Activated T-cell treated with anti-CD3 and anti-CD28 coated beads, Interleukin-2, amount 50 U/mL, for 24 hours (primary cell): ENCODE measurements at regions not wholly inside any gene's neighbourhood (a gene's known extent, or its start where the extent isn't known, plus 50 kb on each side); places are given as distances from the start of the nearest gene placed in this dataset.

Experiments used
- DNase-seq: peaks from one replicate; pipeline ENCODE4 v3.0.0-alpha.2; 2020
- H3K27ac Mint-ChIP-seq: 2 replicates; pipeline ENCODE4 v1.8.0; 2020; ENCODE audit warnings: mild to moderate bottlenecking, mixed read lengths
- H3K27me3 Mint-ChIP-seq: 2 replicates; pipeline ENCODE4 v1.8.0; 2020; ENCODE audit warnings: mixed read lengths
- H3K36me3 Mint-ChIP-seq: 2 replicates; pipeline ENCODE4 v1.8.0; 2020; ENCODE audit warnings: low read depth, mixed read lengths
- H3K4me1 Mint-ChIP-seq: 2 replicates; pipeline ENCODE4 v1.8.0; 2020; ENCODE audit warnings: low read depth, mixed read lengths
- H3K4me3 Mint-ChIP-seq: 2 replicates; pipeline ENCODE4 v1.8.0; 2020; ENCODE audit warnings: mild to moderate bottlenecking, moderate library complexity, mixed read lengths
- H3K9me3 Mint-ChIP-seq: 2 replicates; pipeline ENCODE4 v1.8.0; 2020; ENCODE audit warnings: mixed read lengths

DNA sequence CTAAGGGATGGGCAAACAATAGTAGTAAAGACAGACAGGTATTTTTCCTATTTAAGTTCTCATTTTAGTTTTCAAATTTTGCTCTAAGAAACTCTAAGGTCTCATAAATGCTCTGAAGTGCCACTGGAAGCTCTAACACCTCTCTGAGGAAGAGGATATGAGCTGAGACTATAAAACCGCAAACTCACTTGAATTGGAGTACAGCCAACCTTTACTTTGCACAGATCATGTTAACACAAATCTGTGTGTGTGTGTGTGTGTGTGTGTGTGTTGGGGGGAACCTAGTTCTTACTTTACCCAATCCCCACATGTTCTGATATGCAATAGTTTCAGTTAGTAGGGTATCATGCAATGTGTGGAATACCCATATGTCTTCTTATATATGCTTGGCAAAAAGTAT is 446.8 kb downstream of the CHL1 start:
- Mint-ChIP-seq H3K9me3 (peaks cover 3% of the 10 kb centered on the region), H3K27ac (no peak overlapping the region), H3K36me3 (no peaks in the 10 kb centered on the region), H3K4me3 (no peak overlapping the region), H3K27me3 (no peaks in the 10 kb centered on the region), H3K4me1 (no peaks in the 10 kb centered on the region)
- no peak for DNase-seq

DNA sequence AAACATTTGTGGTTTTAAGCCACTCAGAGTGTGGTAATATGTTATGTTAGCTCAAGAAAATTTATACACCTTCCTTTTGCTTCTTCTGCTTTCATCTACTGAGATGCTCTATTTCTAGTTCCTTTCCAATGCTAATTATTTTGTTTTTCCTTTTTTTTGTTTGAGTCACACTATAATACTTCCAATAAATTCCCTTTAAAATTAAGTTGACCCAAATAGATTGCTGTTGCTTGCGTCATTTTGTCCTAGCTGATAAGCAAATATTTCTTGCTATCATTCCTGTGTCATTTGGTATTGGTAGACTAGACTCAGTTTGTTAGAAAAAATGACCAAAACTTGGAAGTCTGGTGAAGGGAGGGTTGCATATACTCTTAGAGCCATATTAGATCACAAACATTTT is 437.0 kb upstream of the CNTN6 start:
- Mint-ChIP-seq H3K27me3 (no peaks in the 10 kb centered on the region), H3K36me3 (no peaks in the 10 kb centered on the region), H3K4me1 (no peaks in the 10 kb centered on the region), H3K9me3 (peaks cover 2% of the 10 kb centered on the region), H3K27ac (no peak overlapping the region), H3K4me3 (no peak overlapping the region)
- no peak for DNase-seq

DNA sequence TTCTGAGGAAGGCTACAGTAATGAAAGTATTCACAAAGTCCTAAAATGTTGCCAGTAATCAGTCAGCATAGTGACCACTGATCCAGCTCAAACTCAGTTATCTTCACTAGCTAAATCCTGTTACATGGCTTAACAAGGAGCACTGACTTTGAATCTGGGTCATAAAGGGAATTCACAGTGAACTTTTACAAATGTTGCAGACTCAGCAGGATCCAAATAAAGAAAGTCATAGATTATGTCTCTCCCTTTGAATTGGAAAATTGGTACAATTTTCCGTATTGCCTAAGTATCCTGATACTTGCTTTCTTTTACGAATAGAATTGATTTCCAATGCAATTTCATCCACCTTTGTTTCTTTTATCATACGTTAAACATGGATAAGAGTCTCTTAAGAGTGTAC is 431.5 kb upstream of the CNTN6 start:
- H3K4me1 Mint-ChIP-seq, result no peaks in the 10 kb centered on the region
- H3K4me3 Mint-ChIP-seq, result no peak overlapping the region
- no peak overlapping the region for H3K27ac Mint-ChIP-seq
- H3K36me3 Mint-ChIP-seq, result no peaks in the 10 kb centered on the region
- no peaks in the 10 kb centered on the region for H3K27me3 Mint-ChIP-seq
- H3K9me3 Mint-ChIP-seq, result peaks cover 2% of the 10 kb centered on the region
- no peak for DNase-seq

DNA sequence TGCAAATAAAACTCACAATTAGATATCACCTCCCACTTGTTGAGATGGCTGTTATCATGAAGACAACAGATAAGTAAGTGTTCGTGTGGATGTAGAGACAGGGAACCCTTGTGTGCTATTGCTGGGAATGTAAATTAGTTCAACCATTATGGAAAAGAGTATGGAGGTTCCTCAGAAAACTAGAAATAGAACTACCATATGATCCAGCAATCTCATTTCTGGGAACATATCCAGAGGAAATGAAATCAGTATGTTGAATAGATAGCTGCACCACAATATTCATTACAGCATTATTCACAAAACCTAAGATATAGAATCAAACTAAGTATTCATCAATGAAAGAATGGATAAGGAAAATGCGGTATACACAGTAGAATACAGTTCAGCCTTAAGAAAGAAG is 418.7 kb upstream of the CNTN6 start:
- Mint-ChIP-seq H3K27ac (no peak overlapping the region), H3K36me3 (no peaks in the 10 kb centered on the region), H3K27me3 (no peaks in the 10 kb centered on the region), H3K4me3 (no peak overlapping the region), H3K4me1 (no peaks in the 10 kb centered on the region), H3K9me3 (peaks cover 14% of the 10 kb centered on the region)
- no peak for DNase-seq

DNA sequence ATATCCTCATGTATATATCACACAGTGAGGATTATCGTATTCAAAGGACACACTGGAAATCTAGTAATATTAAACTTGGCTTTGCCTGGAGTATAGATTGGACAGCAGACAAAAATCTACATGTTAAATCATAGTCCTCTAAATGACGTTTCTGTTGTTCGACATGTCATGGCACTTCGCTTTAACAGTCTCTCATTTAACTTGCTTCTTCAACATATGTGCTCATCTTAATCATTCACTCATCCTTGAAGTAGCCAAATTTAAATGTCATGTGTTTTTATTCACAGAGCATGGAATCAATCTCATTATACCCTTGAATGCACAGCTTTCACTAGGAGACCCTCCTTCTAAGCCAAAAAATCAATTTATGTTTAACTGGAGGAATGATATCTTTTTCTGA is 417.0 kb upstream of the CNTN6 start:
- no peaks in the 10 kb centered on the region for H3K27me3 Mint-ChIP-seq
- H3K27ac Mint-ChIP-seq, result no peak overlapping the region
- H3K36me3 Mint-ChIP-seq, result no peaks in the 10 kb centered on the region
- H3K9me3 Mint-ChIP-seq, result peaks cover 14% of the 10 kb centered on the region
- H3K4me3 Mint-ChIP-seq, result no peak overlapping the region
- H3K4me1 Mint-ChIP-seq, result no peaks in the 10 kb centered on the region
- no peak for DNase-seq

DNA sequence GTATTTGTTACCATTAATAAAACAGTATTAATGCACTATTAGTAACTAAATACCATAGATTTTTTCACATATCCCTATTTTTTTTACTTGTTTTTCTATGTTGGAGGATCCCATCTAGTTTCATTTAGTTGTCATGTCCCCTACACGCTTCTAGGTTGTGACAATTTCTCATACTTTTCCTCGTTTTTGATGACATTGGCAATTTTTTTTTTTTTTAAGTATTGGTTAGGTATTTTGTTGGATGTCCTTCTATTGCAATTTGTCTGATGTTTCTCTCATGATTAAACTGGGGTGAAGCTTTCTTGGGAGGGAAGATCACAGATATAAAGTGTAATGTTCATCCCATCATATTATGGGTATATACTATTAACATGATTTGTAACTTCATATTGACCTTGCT is 409.1 kb upstream of the CNTN6 start:
- no peak overlapping the region for H3K4me3 Mint-ChIP-seq
- peaks cover 2% of the 10 kb centered on the region for H3K9me3 Mint-ChIP-seq
- no peaks in the 10 kb centered on the region for H3K27me3 Mint-ChIP-seq

DNA sequence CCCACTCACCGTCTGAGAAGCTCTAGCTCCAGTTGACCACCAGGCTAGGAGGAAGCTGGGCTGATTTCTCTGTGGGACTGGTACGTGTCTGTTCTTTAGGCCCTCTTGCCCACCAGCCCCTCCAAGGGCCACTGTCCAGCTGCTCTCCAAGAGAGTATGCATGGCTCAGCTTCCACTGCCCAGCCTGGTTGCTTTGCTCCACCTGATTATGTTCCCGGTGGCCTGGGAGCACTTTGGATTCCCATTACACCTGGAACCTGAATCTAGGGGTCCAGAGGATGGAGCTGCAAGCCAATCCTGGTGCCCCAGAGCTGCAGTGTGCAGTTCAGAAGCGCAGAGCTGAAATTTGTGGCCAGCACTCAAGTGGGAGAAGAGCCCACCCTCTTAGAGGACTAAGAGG is 402.1 kb upstream of the CNTN6 start:
- peaks cover 19% of the 10 kb centered on the region for H3K9me3 Mint-ChIP-seq
- H3K4me1 Mint-ChIP-seq, result no peaks in the 10 kb centered on the region
- H3K27ac Mint-ChIP-seq, result no peak overlapping the region
- no peaks in the 10 kb centered on the region for H3K36me3 Mint-ChIP-seq
- no peak overlapping the region for H3K4me3 Mint-ChIP-seq
- no peak for DNase-seq
- H3K27me3 Mint-ChIP-seq, result no peaks in the 10 kb centered on the region

More for the DNA sequence above, 409.1 kb upstream of the CNTN6 start:
- Mint-ChIP-seq H3K36me3 (no peaks in the 10 kb centered on the region), H3K27ac (no peak overlapping the region), H3K4me1 (no peaks in the 10 kb centered on the region)
- DNase-seq, result no peak

DNA sequence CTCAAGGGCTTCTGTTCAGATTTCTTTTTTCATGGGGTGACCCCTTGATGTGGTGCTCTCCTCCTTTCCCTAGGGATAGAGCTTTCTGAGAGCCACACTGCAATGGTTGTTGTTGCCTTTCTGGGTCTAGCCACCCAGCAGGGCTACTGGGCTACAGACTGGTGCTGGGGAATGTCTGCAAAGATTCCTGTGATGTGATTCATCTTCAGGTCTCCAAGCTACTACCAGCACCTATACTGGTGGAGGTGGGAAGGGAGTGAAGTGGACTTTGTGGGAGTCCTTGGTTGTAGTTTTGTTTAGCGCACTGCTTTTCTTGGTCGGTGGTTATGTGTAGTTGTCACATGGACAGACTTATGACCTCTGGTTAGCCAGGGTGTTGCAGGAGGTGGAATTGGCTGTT is 392.3 kb upstream of the CNTN6 start:
- H3K4me1 Mint-ChIP-seq, result no peaks in the 10 kb centered on the region
- H3K36me3 Mint-ChIP-seq, result no peaks in the 10 kb centered on the region
- no peak for DNase-seq
- H3K9me3 Mint-ChIP-seq, result peaks cover 16% of the 10 kb centered on the region
- no peak overlapping the region for H3K27ac Mint-ChIP-seq
- H3K4me3 Mint-ChIP-seq, result no peak overlapping the region
- no peaks in the 10 kb centered on the region for H3K27me3 Mint-ChIP-seq

DNA sequence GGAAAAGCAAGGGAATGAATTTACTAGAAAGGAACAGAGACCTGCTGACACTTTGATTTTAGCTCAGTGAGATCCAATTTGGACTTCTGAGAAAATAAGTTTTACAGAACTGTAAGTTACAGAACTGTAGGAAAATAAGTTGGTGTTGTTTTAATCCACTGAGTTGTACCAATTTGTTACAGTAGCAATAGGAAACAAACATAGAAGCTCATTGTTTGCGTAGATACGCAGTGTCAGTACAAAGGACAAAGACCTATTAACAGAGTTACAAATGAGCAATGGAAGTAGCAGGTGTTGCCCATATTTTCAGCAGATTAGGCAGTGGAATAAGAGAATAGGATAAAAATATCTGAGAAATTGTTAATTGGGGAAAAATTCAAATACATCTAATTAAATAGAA is 385.8 kb upstream of the CNTN6 start:
- H3K4me3 Mint-ChIP-seq, result no peak overlapping the region
- no peaks in the 10 kb centered on the region for H3K27me3 Mint-ChIP-seq
- DNase-seq, result no peak
- H3K4me1 Mint-ChIP-seq, result no peaks in the 10 kb centered on the region
- H3K36me3 Mint-ChIP-seq, result no peaks in the 10 kb centered on the region
- no peak overlapping the region for H3K27ac Mint-ChIP-seq
- peaks cover 8% of the 10 kb centered on the region for H3K9me3 Mint-ChIP-seq

DNA sequence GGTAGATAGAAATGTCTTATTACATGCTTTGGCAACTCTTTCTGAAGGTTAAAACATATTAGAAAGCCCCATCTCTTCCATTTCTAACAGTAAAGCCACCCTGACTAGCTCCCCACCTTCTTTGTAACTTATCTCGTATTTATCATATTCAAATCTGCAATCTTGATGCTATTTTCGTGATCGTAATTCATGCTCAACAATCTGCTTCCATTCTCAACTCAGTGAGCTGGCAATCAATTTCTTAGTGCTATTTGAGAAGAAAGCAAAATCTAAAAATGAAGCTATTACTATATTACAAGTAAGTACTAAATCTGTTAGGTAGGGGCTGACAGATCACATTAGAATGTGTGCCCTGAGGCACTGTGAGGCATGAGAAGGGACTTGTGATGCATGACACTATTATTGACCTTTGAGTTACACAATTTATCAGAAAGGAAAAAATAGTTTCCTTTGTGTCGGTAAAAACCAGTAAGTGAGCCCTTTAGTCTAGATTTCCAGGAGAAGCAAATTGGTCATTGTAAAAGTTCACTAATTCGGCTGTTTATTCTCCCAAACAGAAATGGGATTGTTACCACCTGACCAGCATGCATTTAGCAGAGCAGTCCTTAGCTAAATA is 379.7 kb upstream of the CNTN6 start:
- no peak overlapping the region for H3K4me3 Mint-ChIP-seq
- peaks cover 8% of the 10 kb centered on the region for H3K9me3 Mint-ChIP-seq
- DNase-seq, result no peak
- H3K36me3 Mint-ChIP-seq, result no peaks in the 10 kb centered on the region
- H3K27me3 Mint-ChIP-seq, result no peaks in the 10 kb centered on the region
- H3K4me1 Mint-ChIP-seq, result no peaks in the 10 kb centered on the region
- no peak overlapping the region for H3K27ac Mint-ChIP-seq

DNA sequence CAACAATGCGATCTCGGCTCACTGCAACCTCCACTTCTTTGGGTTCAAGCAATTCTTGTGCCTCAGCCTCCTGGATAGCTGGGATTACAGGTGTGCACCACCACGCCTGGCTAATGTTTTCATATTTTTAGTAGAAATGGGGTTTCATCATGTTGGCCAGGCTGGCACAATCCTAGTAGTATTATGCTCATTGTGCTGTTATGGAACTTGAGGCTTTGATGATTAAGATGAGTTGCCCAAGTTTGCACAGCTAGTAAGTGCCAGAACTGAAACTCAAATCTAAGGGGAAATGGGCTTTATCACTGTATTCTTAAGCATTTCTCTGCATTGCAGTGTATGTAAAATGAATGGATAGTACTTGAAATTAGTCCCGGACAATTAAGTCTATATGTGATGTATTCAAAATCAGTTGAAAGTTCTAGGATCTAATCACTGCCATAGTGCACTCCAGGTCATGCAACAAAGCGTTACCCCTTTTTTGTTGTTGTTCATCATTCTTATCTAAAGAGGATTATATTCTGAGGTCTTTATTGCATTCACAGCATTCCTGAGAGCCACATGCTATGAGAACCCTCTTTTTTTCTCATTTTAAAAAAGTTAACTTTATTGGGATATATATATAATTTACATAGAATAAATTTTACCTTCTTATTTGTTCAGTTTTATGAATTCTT is 378.7 kb upstream of the CNTN6 start:
- H3K9me3 Mint-ChIP-seq, result peaks cover 8% of the 10 kb centered on the region
- no peaks in the 10 kb centered on the region for H3K27me3 Mint-ChIP-seq
- no peaks in the 10 kb centered on the region for H3K36me3 Mint-ChIP-seq
- no peak overlapping the region for H3K27ac Mint-ChIP-seq
- no peaks in the 10 kb centered on the region for H3K4me1 Mint-ChIP-seq
- DNase-seq, result no peak
- no peak overlapping the region for H3K4me3 Mint-ChIP-seq

DNA sequence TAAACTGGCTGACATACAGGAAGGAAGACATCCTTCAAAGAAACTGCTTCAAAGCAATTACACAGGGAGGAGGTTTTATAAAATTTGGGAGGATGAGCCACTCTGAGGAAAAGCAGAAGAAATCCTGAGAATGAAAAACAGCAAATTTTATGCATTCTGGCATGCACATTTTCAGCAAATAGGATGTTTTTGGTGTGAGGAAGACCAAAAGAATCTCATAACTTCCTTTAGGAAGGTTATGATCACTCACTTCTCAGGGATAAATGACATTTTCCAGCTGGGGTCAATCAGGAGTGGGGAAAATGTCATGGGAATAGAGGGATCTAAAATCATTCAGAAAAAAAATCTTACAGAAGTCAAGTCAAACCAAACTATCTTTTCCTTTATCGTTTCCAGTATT is 371.7 kb upstream of the CNTN6 start:
- Mint-ChIP-seq H3K27me3 (no peaks in the 10 kb centered on the region), H3K4me1 (no peaks in the 10 kb centered on the region), H3K36me3 (no peaks in the 10 kb centered on the region), H3K9me3 (peaks cover 4% of the 10 kb centered on the region), H3K4me3 (no peak overlapping the region), H3K27ac (no peak overlapping the region)
- DNase-seq, result no peak

DNA sequence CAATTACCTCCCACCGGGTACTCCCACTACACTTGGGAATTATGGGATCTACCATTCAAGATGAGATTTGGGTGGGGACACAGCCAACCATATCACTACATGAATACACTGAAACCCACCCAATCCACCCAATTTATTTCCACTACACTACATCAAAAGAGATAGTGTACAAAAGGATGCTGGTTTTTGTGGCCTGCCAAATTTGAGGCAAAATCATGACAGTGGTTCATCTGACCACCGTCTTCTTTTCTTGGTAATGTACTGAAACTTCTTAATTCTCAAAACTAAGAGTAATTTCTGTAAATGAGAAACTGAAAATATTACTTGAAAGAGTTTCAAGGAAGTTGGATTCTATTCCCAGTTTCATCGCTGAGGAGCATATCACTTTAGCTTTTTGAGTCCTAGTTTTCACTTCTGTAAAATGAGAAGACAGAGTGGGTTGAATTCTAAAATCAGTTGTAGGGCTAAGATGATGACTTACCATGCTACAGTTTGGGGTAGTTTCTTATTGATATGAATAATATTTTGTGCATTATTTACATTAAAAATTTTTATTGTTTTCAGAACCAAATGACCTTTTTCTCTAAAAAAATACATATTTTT is 360.4 kb upstream of the CNTN6 start:
- DNase-seq, result no peak
- Mint-ChIP-seq H3K9me3 (peaks cover 5% of the 10 kb centered on the region), H3K27me3 (no peaks in the 10 kb centered on the region), H3K36me3 (no peaks in the 10 kb centered on the region), H3K27ac (no peak overlapping the region), H3K4me1 (no peaks in the 10 kb centered on the region), H3K4me3 (no peak overlapping the region)

DNA sequence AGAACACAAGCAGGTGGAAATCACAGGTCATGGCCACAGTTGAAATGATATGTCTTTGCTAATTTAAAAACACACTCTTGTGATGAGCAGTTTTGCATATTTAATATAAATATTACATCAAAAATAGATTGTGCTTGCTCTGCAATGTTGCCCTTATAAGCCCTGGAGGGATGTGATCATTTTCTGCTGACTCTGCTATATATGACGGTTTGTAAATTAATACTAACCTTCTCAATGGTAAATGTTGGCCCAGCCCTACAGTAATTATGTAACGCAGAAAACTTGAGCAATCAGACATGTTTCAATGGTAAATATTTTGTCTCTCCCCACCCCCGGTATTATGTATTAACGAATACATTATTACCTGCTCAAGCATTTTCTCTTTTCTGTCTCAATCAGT is 359.5 kb upstream of the CNTN6 start:
- Mint-ChIP-seq H3K27ac (no peak overlapping the region), H3K36me3 (no peaks in the 10 kb centered on the region), H3K9me3 (peaks cover 5% of the 10 kb centered on the region), H3K27me3 (no peaks in the 10 kb centered on the region), H3K4me3 (no peak overlapping the region), H3K4me1 (no peaks in the 10 kb centered on the region)
- DNase-seq, result no peak

DNA sequence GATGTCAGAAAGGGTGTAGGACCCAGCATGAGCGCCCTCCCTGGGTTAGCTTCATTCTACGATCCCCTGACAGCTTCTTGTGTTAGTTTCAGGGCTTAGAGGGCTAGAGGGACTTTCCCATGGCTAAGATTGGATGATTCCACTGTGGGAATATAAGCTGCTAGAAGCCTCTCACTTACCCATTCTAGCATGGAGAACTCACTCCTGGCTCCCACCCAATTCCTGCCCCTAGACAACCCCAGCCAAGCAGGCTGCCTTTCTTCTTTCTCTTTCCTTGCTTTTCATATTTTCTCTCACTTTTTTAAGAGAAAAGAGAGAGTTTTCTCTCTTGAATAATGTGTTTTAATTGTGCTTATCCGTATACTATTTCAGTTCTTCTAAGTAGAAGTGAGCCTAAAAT is 335.1 kb upstream of the CNTN6 start:
- no peaks in the 10 kb centered on the region for H3K27me3 Mint-ChIP-seq
- H3K36me3 Mint-ChIP-seq, result no peaks in the 10 kb centered on the region
- peaks cover 14% of the 10 kb centered on the region for H3K9me3 Mint-ChIP-seq
- H3K4me3 Mint-ChIP-seq, result no peak overlapping the region
- DNase-seq, result no peak
- no peak overlapping the region for H3K27ac Mint-ChIP-seq
- no peaks in the 10 kb centered on the region for H3K4me1 Mint-ChIP-seq
